Skeletal muscle tissue (tissue), 3 donors: ENCODE measurements at regions not wholly inside any gene's neighbourhood (a gene's known extent, or its start where the extent isn't known, plus 50 kb on each side); places are given as distances from the start of the nearest gene placed in this dataset.
"Not testable (repeated sequence)": the region's sequence is repeated elsewhere in the genome, so short reads cannot be mapped to it uniquely, and the experiment has no call there.

Experiments
- H3K27ac ChIP-seq: one replicate; pipeline ENCODE4 v1.7.0; 2013; ENCODE audit warnings: mild to moderate bottlenecking, low read depth, low read length, inconsistent platforms
- H3K27me3 ChIP-seq, 3 donors: one replicate each; pipeline ENCODE4 v1.7.0; 2013; ENCODE audit warnings: low read length in 3 of 3; ENCODE audit not compliant: control insufficient read depth in 3 of 3, insufficient read depth in 3 of 3
- H3K36me3 ChIP-seq, 3 donors: one replicate each; pipeline ENCODE4 v1.7.0; 2013; ENCODE audit warnings: low read length in 3 of 3; ENCODE audit not compliant: control insufficient read depth in 3 of 3, insufficient read depth in 3 of 3
- H3K4me1 ChIP-seq, 3 donors: one replicate each; pipeline ENCODE4 v1.7.0; 2013; ENCODE audit warnings: low read length in 3 of 3, mild to moderate bottlenecking in 3 of 3; ENCODE audit not compliant: control insufficient read depth in 3 of 3, insufficient read depth in 3 of 3
- H3K4me3 ChIP-seq, 3 donors: one replicate each; pipeline ENCODE4 v1.7.0; 2013; ENCODE audit warnings: low read length in 3 of 3
- H3K9ac ChIP-seq, 3 donors: one replicate each; pipeline ENCODE4 v1.7.0; 2013; ENCODE audit warnings: low read length in 3 of 3, mild to moderate bottlenecking in 3 of 3, moderate library complexity in 2 of 3, low read depth in 1 of 3
- H3K9me3 ChIP-seq, 3 donors: one replicate each; pipeline ENCODE4 v1.7.0; 2013; ENCODE audit warnings: low read length in 3 of 3; ENCODE audit not compliant: control insufficient read depth in 3 of 3
- donor health status: Osteomylitis.

GRCh38 chr4:118410138-118410537, 57.3 kb upstream of the PRSS12 start:
- Histone ChIP-seq H3K27ac (no peak overlapping the region), H3K9me3 (no peaks in the 10 kb centered on the region), H3K27me3 (no peaks in the 10 kb centered on the region), H3K4me1 (no peaks in the 10 kb centered on the region), H3K4me3 (no peak overlapping the region), H3K36me3 (no peaks in the 10 kb centered on the region), H3K9ac (no peak overlapping the region)

DNA sequence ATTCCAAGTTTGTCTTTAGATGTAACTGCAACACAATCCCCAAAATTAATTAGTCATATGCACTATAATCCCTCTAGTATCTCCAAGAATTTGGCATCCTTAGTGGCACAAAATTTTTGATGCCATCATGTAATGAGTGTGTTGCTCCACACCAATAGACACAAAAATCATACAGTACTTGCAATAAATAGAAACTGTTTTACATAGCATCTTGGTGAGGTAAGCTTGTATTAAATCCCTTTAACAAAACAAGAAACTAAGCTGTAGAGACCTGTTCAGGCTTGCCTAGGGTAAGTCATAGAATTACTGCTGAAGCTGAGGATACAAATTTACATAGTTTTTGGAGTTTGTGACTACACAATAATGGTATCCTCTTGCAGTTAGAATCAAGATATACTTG, 64.5 kb upstream of the PRSS12 start:
- H3K9me3 ChIP-seq: no peaks in the 10 kb centered on the region
- no peaks in the 10 kb centered on the region for H3K27me3 ChIP-seq
- no peak overlapping the region for H3K4me3 ChIP-seq
- H3K9ac ChIP-seq: no peak overlapping the region
- H3K4me1 ChIP-seq: no peaks in the 10 kb centered on the region
- no peaks in the 10 kb centered on the region for H3K36me3 ChIP-seq
- no peak overlapping the region for H3K27ac ChIP-seq

DNA sequence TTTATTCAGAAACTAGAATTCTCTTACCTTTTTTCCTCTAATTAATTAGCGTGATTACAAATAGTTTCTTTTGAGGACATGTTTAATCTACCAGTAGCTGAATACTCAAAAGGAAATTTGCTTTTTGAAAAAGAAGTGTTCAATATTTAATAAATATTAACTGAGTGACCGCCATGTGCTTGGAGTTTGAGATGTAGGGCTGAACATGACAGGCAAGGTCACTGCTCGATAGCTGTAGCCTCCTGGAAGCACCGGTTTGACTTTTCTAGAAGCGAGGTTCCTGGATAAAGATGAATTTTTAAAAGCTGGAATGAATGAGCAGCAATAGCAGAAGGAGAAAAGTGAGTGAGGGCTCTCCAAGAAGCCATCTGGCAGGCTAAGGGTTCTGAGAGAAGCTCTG, 65.0 kb upstream of the PRSS12 start:
- not testable (repeated sequence) for H3K27ac ChIP-seq, H3K9me3 ChIP-seq, H3K4me1 ChIP-seq, H3K36me3 ChIP-seq, H3K27me3 ChIP-seq, H3K4me3 ChIP-seq, H3K9ac ChIP-seq

DNA sequence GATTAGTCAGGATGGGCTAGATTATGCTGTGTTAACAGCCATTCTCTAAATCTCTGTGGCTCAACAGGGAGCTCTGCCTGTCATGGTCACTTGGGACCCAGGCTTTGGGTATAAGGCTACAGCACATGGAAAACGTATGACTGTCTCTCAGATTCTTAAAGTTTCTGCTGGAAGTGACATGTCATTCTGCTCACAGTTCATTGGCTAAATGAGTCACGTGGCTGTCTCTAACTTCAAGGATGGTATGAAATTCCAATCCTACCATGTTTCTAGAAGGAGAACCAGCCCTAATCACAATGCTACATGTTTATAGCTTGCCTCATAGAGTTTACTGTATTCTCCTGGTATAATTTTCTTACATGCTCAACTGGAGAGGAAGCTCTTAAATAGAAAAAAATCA, 65.6 kb upstream of the PRSS12 start:
- H3K9me3 ChIP-seq, H3K4me3 ChIP-seq, H3K36me3 ChIP-seq, H3K9ac ChIP-seq, H3K27me3 ChIP-seq, H3K4me1 ChIP-seq, H3K27ac ChIP-seq: not testable (repeated sequence)

- not testable (repeated sequence) for H3K27me3 ChIP-seq, H3K4me3 ChIP-seq, H3K27ac ChIP-seq, H3K36me3 ChIP-seq, H3K4me1 ChIP-seq, H3K9ac ChIP-seq, H3K9me3 ChIP-seq
These were observed 66.8 kb upstream of the PRSS12 start for GRCh38 chr4:118419626-118420025.

- H3K4me3 ChIP-seq, H3K9me3 ChIP-seq, H3K27ac ChIP-seq, H3K4me1 ChIP-seq, H3K27me3 ChIP-seq, H3K9ac ChIP-seq, H3K36me3 ChIP-seq: not testable (repeated sequence)
These were observed 71.3 kb upstream of the PRSS12 start for GRCh38 chr4:118424062-118424461.

GRCh38 chr4:118428881-118429280, 76.1 kb upstream of the PRSS12 start:
- H3K27ac ChIP-seq: not testable (repeated sequence)

DNA sequence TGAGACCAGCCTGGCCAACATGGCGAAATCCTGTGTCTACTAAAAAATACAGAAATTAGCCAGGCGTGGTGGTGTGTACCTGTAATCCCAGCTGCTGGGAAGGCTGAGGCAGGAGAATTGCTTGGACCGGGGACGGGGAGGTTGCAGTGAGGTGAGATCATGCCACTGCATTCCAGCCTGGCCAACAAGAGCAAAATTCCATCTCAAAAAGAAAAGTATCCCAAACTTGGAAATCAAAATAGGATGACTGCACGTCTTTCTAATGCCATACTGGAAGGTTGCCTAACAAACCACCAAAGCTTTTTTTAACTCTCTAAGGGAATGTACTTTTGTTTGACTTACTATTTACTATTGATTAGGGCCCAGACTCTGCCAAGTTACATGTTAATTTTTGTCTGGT, 79.6 kb upstream of the PRSS12 start:
- not testable (repeated sequence) for H3K4me3 ChIP-seq, H3K27me3 ChIP-seq, H3K9me3 ChIP-seq, H3K27ac ChIP-seq, H3K36me3 ChIP-seq, H3K9ac ChIP-seq, H3K4me1 ChIP-seq

More at GRCh38 chr4:118428881-118429280, 76.1 kb upstream of the PRSS12 start:
- H3K9me3 ChIP-seq, H3K9ac ChIP-seq, H3K27me3 ChIP-seq, H3K4me1 ChIP-seq, H3K36me3 ChIP-seq, H3K4me3 ChIP-seq: not testable (repeated sequence)

GRCh38 chr4:118433612-118434375, 81.0 kb upstream of the PRSS12 start:
- H3K36me3 ChIP-seq, H3K9me3 ChIP-seq, H3K27me3 ChIP-seq, H3K4me3 ChIP-seq, H3K27ac ChIP-seq, H3K4me1 ChIP-seq, H3K9ac ChIP-seq: not testable (repeated sequence)

DNA sequence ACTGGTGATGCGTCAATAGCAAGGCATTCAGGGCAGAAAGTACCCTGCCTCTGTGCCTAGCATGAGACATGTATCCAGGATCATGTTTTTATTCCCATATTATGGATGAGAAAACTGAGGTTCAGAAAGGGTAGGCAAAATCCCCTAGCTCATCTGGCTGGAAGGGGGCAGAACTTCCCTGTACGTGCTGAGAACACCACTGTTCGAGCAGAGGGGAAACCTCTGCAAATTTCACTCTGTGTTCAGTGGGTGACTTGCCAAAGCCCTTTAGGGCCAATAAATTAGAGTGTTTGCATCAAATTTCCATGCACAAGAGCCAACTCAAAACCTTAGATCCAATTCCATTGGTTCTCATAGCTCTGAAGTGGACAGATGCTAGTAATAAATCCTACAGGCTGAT, 82.6 kb upstream of the PRSS12 start:
- H3K36me3 ChIP-seq, H3K27ac ChIP-seq, H3K4me3 ChIP-seq, H3K9me3 ChIP-seq, H3K27me3 ChIP-seq, H3K9ac ChIP-seq, H3K4me1 ChIP-seq: not testable (repeated sequence)
